Trophoblast cell (in vitro differentiated cells and primary cell): ENCODE measurements at regions not wholly inside any gene's neighbourhood (a gene's known extent, or its start where the extent isn't known, plus 50 kb on each side); places are given as distances from the start of the nearest gene placed in this dataset.

Experiments
- DNase-seq, 2 donors: peaks; one replicate each; pipeline ENCODE4 v3.0.0-alpha.2; 2016
- H2AFZ ChIP-seq: 2 replicates; pipeline ENCODE4 v1.6.1; 2013; ENCODE audit warnings: low read length, moderate library complexity, mild to moderate bottlenecking; ENCODE audit not compliant: insufficient read depth, poor library complexity
- H2AK5ac ChIP-seq: 2 replicates; pipeline ENCODE4 v1.6.1; 2013; ENCODE audit warnings: mild to moderate bottlenecking, low read length
- H2BK120ac ChIP-seq: 2 replicates; pipeline ENCODE4 v1.6.1; 2013; ENCODE audit warnings: low read length, mild to moderate bottlenecking, moderate library complexity; ENCODE audit not compliant: insufficient read depth, poor library complexity
- H2BK12ac ChIP-seq: 2 replicates; pipeline ENCODE4 v1.6.1; 2013; ENCODE audit warnings: mild to moderate bottlenecking, low read length, moderate library complexity
- H2BK5ac ChIP-seq: 2 replicates; pipeline ENCODE4 v1.6.1; 2013; ENCODE audit warnings: low read length, low read depth, moderate library complexity, mild to moderate bottlenecking; ENCODE audit not compliant: poor library complexity
- H3K14ac ChIP-seq: 2 replicates; pipeline ENCODE4 v1.6.1; 2013; ENCODE audit warnings: mild to moderate bottlenecking, low read length
- H3K18ac ChIP-seq: 2 replicates; pipeline ENCODE4 v1.6.1; 2013; ENCODE audit warnings: mild to moderate bottlenecking, low read length
- H3K23ac ChIP-seq: 2 replicates; pipeline ENCODE4 v1.6.1; 2013; ENCODE audit warnings: low read length
- H3K27ac ChIP-seq: 2 replicates; pipeline ENCODE4 v1.5.1; 2013; ENCODE audit warnings: low read depth, mild to moderate bottlenecking, inconsistent platforms, low read length, moderate library complexity
- H3K27me3 ChIP-seq: 2 replicates; pipeline ENCODE4 v1.6.1; 2013; ENCODE audit warnings: inconsistent platforms, mild to moderate bottlenecking, low read length, moderate library complexity; ENCODE audit not compliant: insufficient read depth
- H3K36me3 ChIP-seq, 2 experiments: 1 replicate in 1 of 2; 2 replicates in 1 of 2; pipeline ENCODE4 v1.6.1; 2013; ENCODE audit warnings: low read length in 2 of 2, mild to moderate bottlenecking in 2 of 2, moderate library complexity in 1 of 2; ENCODE audit not compliant: insufficient read depth in 2 of 2, control insufficient read depth in 1 of 2
- H3K4ac ChIP-seq: 2 replicates; pipeline ENCODE4 v1.6.1; 2013; ENCODE audit warnings: low read depth, mild to moderate bottlenecking, low read length, moderate library complexity
- H3K4me1 ChIP-seq, 2 experiments: 1 replicate in 1 of 2; 2 replicates in 1 of 2; pipeline ENCODE4 v1.6.1; 2013; ENCODE audit warnings: low read length in 2 of 2, mild to moderate bottlenecking in 2 of 2, moderate library complexity in 1 of 2; ENCODE audit not compliant: insufficient read depth in 2 of 2, control insufficient read depth in 1 of 2
- H3K4me2 ChIP-seq: 2 replicates; pipeline ENCODE4 v1.6.1; 2013; ENCODE audit warnings: inconsistent platforms, mild to moderate bottlenecking, low read length, moderate library complexity
- H3K4me3 ChIP-seq: 2 replicates; pipeline ENCODE4 v1.5.1; 2013; ENCODE audit warnings: mild to moderate bottlenecking, low read depth, low read length, inconsistent platforms
- H3K79me1 ChIP-seq: one replicate; pipeline ENCODE4 v1.6.1; 2013; ENCODE audit warnings: low read length
- H3K79me2 ChIP-seq: 2 replicates; pipeline ENCODE4 v1.6.1; 2013; ENCODE audit warnings: low read length, mild to moderate bottlenecking; ENCODE audit not compliant: control insufficient read depth, insufficient read depth, poor library complexity
- H3K9ac ChIP-seq: 2 replicates; pipeline ENCODE4 v1.6.1; 2013; ENCODE audit warnings: mild to moderate bottlenecking, low read length
- H3K9me3 ChIP-seq: 2 replicates; pipeline ENCODE4 v1.6.1; 2013; ENCODE audit warnings: low read depth, mild to moderate bottlenecking, control low read depth, inconsistent platforms, low read length; ENCODE audit not compliant: insufficient read depth
- H4K12ac ChIP-seq: 2 replicates; pipeline ENCODE4 v1.6.1; 2013; ENCODE audit warnings: low read depth, mild to moderate bottlenecking, low read length, moderate library complexity
- H4K8ac ChIP-seq: 2 replicates; pipeline ENCODE4 v1.6.1; 2013; ENCODE audit warnings: low read depth, mild to moderate bottlenecking, low read length, moderate library complexity
- H4K91ac ChIP-seq: one replicate; pipeline ENCODE4 v1.6.1; 2013; ENCODE audit warnings: low read depth, mild to moderate bottlenecking, low read length, moderate library complexity
- WGBS: extraction: QIAGEN DNeasy Blood & Tissue Kit; methylation state at CpG from one replicate; pipeline ENCODE4 v1.1.7; 2013; ENCODE audit warnings: missing lambda C conversion rate; ENCODE audit not compliant: insufficient read length, insufficient coverage; ENCODE audit errors: extremely low coverage; 5-methylcytosine and 5-hydroxymethylcytosine counted together

DNA sequence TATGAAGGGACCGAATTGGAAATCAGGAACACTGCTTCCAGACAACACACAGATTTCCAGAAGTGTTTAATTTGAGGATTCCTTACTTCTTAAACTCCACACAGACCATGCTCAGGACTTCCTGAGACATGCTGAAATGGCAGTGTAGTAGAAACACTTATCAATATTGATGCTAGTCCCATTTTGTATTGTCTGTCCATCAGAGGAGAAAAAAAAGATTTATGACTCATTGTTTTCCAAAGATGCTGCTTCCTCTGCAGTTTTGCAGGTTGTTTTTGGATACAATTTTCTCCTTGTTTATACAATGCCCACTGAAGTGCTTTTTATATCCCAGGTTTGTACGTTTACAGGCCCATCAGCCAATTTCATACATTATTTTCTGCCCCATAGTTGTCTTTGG is 68.3 kb upstream of the TANC2 start:
- Histone ChIP-seq H3K4ac (no peak overlapping the region), H2AK5ac (no peak overlapping the region), H2BK120ac (no peak overlapping the region), H3K36me3 (no peaks in the 10 kb centered on the region), H4K91ac (no peak overlapping the region), H3K27ac (peak overlapping the region; percentile 97), H3K4me2 (no peak overlapping the region), H3K14ac (no peak overlapping the region), H2BK5ac (no peak overlapping the region), H3K4me1 (peaks cover 26 to 33% of the 10 kb centered on the region in 2 experiments), H3K27me3 (no peaks in the 10 kb centered on the region), H3K18ac (no peak overlapping the region), H4K8ac (no peak overlapping the region), H2AFZ (no peak overlapping the region), H3K79me1 (peaks cover 42% of the 10 kb centered on the region), H3K9ac (no peak overlapping the region), H2BK12ac (no peak overlapping the region), H4K12ac (no peak overlapping the region), H3K4me3 (no peak overlapping the region), H3K23ac (no peak overlapping the region), H3K9me3 (no peaks in the 10 kb centered on the region), H3K79me2 (peaks cover 3% of the 10 kb centered on the region)
- WGBS, result no CpG with 5 or more reads among the region's 2 CpGs
- DNase-seq, result no peak

DNA sequence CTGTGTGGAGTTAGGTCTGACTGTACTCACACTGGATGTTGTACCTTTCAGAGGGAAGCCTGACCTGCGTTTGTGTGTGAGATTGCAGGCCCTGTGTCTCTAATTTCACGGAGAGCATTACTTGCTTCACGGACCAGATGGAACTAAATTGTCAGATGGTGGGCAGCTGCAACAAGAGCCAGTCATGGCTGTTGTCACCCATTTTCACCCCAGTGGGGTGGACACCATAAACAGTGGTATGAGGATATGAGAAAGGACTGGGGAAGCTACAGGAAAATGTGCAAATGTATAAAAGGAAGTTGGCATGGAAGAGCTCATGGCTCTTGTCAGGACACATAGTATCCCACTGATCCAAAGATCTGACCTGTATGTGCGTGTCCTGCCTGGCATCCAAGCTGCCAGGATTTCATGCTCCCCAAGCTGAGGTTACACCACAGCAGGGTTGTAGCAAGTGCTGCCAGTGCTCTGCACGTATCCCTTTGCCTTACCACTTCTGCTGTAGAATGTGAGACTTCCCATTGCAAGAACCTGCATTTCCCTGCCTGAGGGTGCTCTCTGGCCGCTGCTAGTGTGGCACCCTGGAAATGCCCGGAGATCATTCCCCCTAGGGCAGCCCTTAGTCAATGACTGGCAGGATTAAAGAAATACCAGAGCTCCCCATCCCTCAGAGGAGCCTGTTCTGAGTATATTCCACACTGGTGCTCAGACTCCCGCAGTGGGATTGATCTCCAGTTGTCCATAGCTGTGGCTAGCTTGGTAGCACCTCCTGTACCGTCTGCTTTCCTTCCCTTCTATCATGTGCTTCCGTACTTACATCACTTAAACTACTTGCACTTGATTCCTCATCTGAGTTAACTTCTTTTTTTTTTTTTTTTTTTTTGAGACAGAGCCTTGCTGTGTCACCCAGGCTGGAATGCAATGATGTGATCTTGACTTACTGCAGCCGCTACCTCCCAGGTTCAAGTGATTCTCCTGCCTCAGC is 70.4 kb upstream of the TANC2 start:
- Histone ChIP-seq H3K4me2 (no peak overlapping the region), H2BK12ac (peak overlapping the region; percentile 98), H3K79me2 (peaks cover 3% of the 10 kb centered on the region), H3K36me3 (no peaks in the 10 kb centered on the region), H3K23ac (no peak overlapping the region), H2BK120ac (peak overlapping the region; percentile 89), H4K91ac (peak overlapping the region; percentile 93), H3K4me3 (no peak overlapping the region), H3K18ac (peak overlapping the region; percentile 82), H3K4ac (peak overlapping the region; percentile 66), H4K12ac (no peak overlapping the region), H3K14ac (peak overlapping the region; percentile 94), H2AK5ac (peak overlapping the region; percentile 95), H4K8ac (peak overlapping the region; percentile 64), H3K9me3 (no peaks in the 10 kb centered on the region), H2AFZ (peak overlapping the region; percentile 6), H2BK5ac (peak overlapping the region; percentile 84), H3K4me1 (peaks cover 29 to 41% of the 10 kb centered on the region in 2 experiments), H3K27ac (peak overlapping the region; percentile 71), H3K79me1 (peaks cover 51% of the 10 kb centered on the region), H3K9ac (peak overlapping the region; percentile 6), H3K27me3 (no peaks in the 10 kb centered on the region)
- peak; percentile 14 to 78 for DNase-seq
- no CpG with 5 or more reads among the region's 11 CpGs for WGBS

DNA sequence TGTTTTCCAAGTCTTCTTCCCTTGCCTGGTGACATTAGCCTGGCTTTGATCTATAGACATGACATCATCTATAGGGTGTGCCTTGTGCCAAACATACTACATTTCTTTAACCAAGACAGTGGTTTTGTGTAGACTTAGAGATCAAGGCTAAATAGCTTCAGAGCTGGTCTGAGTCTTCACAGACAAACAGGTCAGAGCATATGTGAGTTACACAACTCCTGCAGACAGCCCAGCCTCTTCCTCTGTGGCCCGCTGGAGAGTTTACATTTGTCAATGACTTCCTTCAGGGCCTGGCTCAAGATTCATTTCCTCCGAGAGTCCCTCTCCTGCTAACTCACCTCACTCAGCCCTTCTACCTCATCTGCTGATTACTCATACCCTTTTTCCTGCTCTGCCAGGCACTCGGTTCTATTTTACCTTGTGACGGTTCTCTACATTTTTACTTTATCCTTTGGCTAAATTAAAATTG is 73.1 kb upstream of the TANC2 start:
- Histone ChIP-seq H3K27me3 (no peaks in the 10 kb centered on the region), H2AK5ac (no peak overlapping the region), H3K79me1 (peaks cover 37% of the 10 kb centered on the region), H2BK120ac (no peak overlapping the region), H3K9ac (no peak overlapping the region), H3K18ac (no peak overlapping the region), H4K12ac (no peak overlapping the region), H3K4ac (no peak overlapping the region), H3K14ac (no peak overlapping the region), H3K36me3 (no peaks in the 10 kb centered on the region), H2BK5ac (no peak overlapping the region), H3K4me1 (peaks cover 19 to 29% of the 10 kb centered on the region in 2 experiments), H3K23ac (no peak overlapping the region), H3K9me3 (no peaks in the 10 kb centered on the region), H2BK12ac (no peak overlapping the region), H2AFZ (no peak overlapping the region), H3K79me2 (peaks cover 3% of the 10 kb centered on the region), H3K27ac (peak overlapping the region; percentile 84), H4K91ac (no peak overlapping the region), H4K8ac (no peak overlapping the region), H3K4me3 (no peak overlapping the region), H3K4me2 (no peak overlapping the region)
- peak; percentile 62 to 73 for DNase-seq
- no CpG with 5 or more reads among the region's 4 CpGs for WGBS

DNA sequence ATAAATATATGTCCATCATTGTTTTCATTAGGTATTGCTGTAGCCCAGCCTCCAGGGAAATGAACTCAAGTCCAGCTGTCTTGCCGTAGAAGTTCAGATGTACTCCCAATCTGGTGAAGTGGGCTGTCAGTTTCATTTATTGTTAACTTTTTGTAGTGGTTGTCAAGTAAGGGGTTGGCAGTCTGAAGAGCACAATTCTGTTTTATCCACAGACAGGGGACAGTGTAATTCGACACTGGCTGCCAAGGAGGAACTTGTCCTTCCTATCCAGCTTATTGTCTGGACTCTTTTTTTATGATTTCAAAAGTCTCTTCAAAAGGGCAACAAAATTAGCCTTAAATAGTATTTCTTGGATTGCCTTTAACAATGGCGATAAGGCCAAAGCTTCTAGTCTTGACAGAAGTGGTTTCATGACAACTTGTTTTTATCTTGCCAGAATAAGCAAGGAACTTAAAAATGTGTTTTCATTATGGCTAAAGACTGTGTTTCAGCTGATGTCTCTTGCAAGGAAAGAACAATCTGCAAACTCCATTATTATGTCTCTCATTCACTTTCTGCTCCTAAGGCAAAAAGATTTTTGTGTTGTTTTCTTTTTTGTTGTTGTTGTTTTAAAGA is 73.9 kb upstream of the TANC2 start:
- Histone ChIP-seq H3K4me2 (peak overlapping the region; percentile 28), H3K23ac (no peak overlapping the region), H3K14ac (peak overlapping the region; percentile 69), H4K12ac (no peak overlapping the region), H2BK5ac (peak overlapping the region; percentile 89), H3K4ac (no peak overlapping the region), H2AFZ (no peak overlapping the region), H2BK12ac (no peak overlapping the region), H3K4me3 (no peak overlapping the region), H3K18ac (no peak overlapping the region), H3K36me3 (no peaks in the 10 kb centered on the region), H3K79me1 (peaks cover 36% of the 10 kb centered on the region), H3K27me3 (no peaks in the 10 kb centered on the region), H2BK120ac (peak overlapping the region; percentile 63), H2AK5ac (no peak overlapping the region), H4K8ac (no peak overlapping the region), H3K9ac (no peak overlapping the region), H4K91ac (peak overlapping the region; percentile 33), H3K9me3 (no peaks in the 10 kb centered on the region), H3K4me1 (peaks cover 19 to 27% of the 10 kb centered on the region in 2 experiments), H3K79me2 (peaks cover 3% of the 10 kb centered on the region), H3K27ac (peak overlapping the region; percentile 90)
- no peak for DNase-seq
- WGBS, result no CpG with 5 or more reads among the region's 3 CpGs
